CD4-positive, alpha-beta T cell treated with Interleukin-17A for 1 hour (primary cell): ENCODE measurements at regions not wholly inside any gene's neighbourhood (a gene's known extent, or its start where the extent isn't known, plus 50 kb on each side); places are given as distances from the start of the nearest gene placed in this dataset.
"Not testable (repeated sequence)": the region's sequence is repeated elsewhere in the genome, so short reads cannot be mapped to it uniquely, and the experiment has no call there.

Source experiments
- DNase-seq: peaks from one replicate; pipeline ENCODE4 v3.0.0-alpha.2; 2020

DNA sequence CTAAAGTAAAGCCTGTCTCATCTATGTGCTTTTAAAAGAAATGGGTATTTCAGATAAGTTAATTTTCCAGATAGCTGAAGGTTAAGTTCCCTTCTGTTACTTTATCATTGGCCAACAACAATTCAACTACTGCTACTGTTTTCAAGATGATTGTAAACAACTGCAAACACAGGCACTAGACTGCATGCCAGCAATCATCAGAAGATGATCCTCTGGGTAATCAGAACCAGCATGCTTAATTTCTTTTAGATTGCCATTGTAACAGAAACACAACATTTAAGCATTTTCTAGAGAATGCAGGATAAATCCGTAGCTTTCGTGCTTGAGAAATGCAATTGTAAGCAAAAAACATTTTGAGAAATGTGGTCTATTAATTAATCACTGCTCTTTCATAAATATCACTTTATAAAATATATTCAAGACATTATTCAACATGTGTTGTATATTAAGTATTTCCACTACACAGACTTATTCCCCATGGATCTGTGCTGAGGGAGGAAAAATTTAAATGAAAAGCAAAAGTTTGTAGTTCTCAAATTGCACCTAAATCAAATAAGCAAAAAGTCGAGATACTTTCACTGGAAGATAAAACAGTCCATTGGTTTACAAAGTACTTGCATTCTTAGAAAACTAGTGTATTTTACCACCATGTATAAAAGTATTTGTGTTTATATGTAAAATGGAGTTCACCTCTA is 133.7 kb downstream of the ATL2 start:
- DNase-seq: no peak

GRCh38 chr2:38239452-38239851 is 137.6 kb downstream of the ATL2 start:
- no peak for DNase-seq

- not testable (repeated sequence) for DNase-seq
These were observed 138.4 kb downstream of the ATL2 start for GRCh38 chr2:38238705-38239104.

GRCh38 chr2:38237311-38237710 is 139.8 kb downstream of the ATL2 start:
- no peak for DNase-seq

DNA sequence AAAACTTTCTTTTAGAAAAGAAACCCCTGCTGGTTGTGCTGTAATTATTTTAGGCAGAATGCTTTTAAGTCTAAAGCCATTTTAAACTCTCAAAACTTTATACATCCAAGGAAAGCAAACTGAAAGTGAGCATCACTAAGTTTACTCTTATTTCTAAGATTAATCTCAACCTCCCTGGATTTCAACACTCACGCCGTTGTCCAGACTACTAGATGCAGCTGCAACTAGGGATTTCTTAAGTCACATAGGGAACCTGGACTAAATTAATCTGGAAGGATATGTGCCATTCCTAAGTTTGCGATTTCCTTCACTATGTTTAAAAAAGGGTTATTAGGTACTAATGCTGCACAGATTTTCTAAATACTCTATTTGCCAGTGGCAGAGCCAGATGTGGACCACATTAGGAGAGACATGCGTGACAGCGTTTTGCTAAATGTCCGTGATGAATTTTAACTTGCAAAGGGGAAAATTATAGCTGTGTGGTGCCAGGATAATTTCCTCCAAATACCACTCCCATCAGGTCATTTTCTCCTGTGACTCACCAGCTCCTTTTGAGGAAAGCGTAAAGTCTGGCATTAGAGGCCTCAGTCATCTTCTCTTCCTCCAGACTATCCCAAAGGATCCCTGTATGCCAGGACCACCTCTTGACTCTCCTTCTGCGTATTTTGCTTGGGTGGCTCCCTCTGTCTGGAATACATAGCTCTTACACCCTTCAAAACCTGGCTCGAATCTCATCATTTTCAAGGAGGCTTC is 143.7 kb downstream of the ATL2 start:
- no peak for DNase-seq

DNA sequence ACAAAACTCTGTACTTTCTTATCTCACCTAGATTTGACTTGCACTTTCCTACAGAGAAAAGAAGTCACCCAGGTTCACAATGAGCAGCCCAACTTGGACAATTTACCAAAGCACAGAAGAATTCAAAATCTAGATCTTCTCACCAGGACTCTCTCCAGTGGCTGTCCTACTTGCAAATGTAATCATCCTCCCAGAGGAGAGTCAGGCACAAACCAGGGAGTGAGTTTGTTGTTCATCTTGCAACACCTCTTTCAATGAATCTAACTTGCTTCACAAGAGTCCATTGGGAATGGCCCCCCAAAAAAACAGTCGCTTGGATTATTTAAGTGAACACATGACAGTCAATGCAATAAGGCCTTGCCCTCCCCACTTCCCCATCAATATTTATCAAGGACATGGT is 144.6 kb downstream of the ATL2 start:
- DNase-seq: no peak

DNA sequence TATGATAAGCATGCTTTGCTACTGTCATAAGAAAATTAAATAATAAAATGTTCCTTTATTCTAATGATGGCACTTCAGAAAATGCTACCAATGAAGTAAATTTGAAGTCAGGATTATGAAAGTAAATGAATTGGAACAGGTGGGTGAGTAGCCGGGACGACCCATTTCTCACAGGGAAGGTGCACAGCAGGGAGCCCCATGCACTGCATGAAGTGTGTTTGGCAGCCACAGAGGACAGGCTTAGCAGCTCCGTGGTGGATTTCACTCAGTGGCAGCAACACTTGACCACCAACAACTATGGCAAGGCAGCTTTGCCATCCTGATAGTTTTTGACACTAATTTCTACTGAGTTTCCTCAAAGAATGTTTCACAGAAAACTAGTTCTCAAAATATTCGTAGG is 146.3 kb downstream of the ATL2 start:
- DNase-seq: no peak

GRCh38 chr2:38228753-38229152 is 148.3 kb downstream of the ATL2 start:
- DNase-seq: no peak

- DNase-seq: no peak
These were observed 149.0 kb upstream of the CYP1B1 start for GRCh38 chr2:38224821-38225437.

DNA sequence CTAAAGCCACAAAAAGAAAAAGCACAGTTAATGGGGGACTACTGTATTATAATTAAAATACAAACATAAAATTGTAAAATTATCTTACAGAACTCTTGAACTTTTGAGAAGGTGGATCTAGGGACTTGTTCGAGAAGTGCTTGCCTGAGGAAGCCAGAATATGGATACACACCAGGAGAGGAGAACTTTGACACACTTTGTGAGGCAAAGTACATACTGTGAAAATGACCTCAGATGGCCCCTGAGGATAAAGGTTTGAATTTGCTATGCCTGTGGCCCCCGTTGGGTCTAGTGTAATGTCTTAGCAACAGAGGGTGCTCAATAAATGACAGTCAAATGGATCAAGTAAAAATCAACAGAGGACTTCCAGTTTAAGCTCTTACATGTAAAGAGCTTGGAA is 148.2 kb upstream of the CYP1B1 start:
- DNase-seq: no peak

GRCh38 chr2:38223256-38223655 is 147.3 kb upstream of the CYP1B1 start:
- DNase-seq: no peak

DNA sequence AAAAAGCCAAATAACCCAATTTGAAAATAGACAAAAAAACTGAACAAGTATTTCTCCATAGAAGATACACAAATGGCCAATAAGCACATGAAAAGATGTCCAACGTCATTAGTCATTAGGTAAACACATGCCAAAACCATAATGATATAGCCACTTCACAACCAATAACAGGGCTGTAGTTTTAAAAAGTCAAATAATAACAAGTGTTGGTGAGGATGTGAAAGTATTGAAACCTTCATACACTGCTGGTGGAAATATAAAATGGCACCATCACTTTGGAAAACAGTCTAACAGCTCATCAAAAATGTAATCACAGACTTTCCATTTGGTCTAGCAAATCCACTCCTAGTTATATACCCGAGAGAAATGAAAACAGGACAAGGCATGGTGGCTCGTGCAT is 144.2 kb upstream of the CYP1B1 start:
- DNase-seq: no peak

DNA sequence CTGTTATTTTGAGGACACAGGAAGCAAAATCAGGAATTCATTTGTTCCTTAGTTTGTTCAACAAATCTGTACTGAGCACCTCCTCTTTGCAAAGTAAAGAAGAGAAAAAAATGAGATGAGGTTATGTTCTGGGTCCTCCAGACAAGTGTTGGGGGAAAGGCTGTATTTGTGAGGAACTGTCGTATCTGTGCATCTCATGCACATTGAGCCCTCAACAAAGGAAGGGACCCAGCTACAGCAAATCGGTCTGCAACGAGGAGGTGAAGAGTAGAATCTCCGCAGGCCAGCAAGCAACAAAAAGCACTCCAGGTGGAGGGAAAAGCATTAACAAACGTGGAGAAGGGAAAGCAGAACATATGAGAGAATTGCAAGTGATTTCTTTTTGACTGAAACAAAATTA is 143.0 kb upstream of the CYP1B1 start:
- DNase-seq: no peak

DNA sequence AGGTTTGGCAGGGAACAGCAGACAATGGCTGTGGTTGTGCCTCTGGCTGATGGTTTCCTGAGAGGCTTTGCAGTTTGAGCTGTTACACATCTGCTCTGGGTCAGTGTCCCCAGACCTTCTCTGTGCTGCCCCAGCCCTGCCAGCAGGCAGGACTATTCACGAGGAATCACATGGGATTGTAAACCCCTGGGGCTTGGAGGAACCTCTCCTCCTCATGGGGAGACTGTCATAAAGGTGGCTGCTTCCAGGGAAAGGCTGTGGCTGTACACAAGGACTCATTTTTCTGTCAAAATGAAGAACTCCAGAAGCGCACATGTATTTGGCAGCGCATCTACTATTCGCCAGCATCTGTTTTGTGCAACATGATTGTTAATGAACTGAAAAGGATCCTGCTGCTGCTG is 142.6 kb upstream of the CYP1B1 start:
- no peak for DNase-seq

GRCh38 chr2:38217401-38218188 is 141.6 kb upstream of the CYP1B1 start:
- no peak for DNase-seq

- DNase-seq: no peak
These were observed 140.9 kb upstream of the CYP1B1 start for GRCh38 chr2:38216886-38217285.

- no peak for DNase-seq
These were observed 140.0 kb upstream of the CYP1B1 start for GRCh38 chr2:38215993-38216392.

GRCh38 chr2:38215522-38215921 is 139.6 kb upstream of the CYP1B1 start:
- DNase-seq: no peak

GRCh38 chr2:38214209-38214717 is 138.3 kb upstream of the CYP1B1 start:
- no peak for DNase-seq

GRCh38 chr2:38213619-38214167 is 137.7 kb upstream of the CYP1B1 start:
- DNase-seq: no peak

GRCh38 chr2:38212312-38212711 is 136.4 kb upstream of the CYP1B1 start:
- no peak for DNase-seq

DNA sequence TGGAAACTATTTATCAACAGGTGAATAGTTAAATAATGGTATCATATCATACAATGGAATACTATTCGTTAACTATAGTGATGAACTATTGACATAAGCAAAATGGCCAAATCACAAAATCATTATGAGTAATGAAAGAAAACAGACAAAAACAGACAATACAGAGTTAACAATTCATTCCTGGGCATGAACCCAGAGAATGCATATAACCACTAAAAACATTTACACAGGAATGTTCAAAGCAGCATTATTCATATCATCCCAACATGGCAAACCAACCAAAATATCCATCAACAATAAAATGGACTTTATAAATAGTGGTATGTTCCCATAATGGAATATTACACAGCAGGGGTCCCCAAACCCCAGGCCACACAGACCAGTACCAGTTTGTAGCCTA is 131.2 kb upstream of the CYP1B1 start:
- DNase-seq: no peak

- DNase-seq: no peak
These were observed 127.5 kb upstream of the CYP1B1 start for GRCh38 chr2:38203446-38203810.
